IPS-15b (cell line): ENCODE measurements at regions not wholly inside any gene's neighbourhood (a gene's known extent, or its start where the extent isn't known, plus 50 kb on each side); places are given as distances from the start of the nearest gene placed in this dataset.

ENCODE experiments used
- H3K27me3 ChIP-seq: one replicate; pipeline ENCODE4 v1.6.1; 2013; ENCODE audit warnings: low read length; ENCODE audit not compliant: control insufficient read depth, insufficient read depth
- H3K36me3 ChIP-seq: one replicate; pipeline ENCODE4 v1.6.1; 2013; ENCODE audit warnings: low read length; ENCODE audit not compliant: control insufficient read depth, insufficient read depth
- H3K4me1 ChIP-seq: one replicate; pipeline ENCODE4 v1.6.1; 2013; ENCODE audit warnings: mild to moderate bottlenecking, low read length; ENCODE audit not compliant: control insufficient read depth, insufficient read depth
- H3K4me3 ChIP-seq: one replicate; pipeline ENCODE4 v1.5.1; 2013; ENCODE audit warnings: low read depth, low read length
- H3K9ac ChIP-seq: one replicate; pipeline ENCODE4 v1.6.1; 2013; ENCODE audit warnings: low read depth, mild to moderate bottlenecking, low read length
- H3K9me3 ChIP-seq: one replicate; pipeline ENCODE4 v1.6.1; 2013; ENCODE audit warnings: mild to moderate bottlenecking, low read length; ENCODE audit not compliant: control insufficient read depth, insufficient read depth

DNA sequence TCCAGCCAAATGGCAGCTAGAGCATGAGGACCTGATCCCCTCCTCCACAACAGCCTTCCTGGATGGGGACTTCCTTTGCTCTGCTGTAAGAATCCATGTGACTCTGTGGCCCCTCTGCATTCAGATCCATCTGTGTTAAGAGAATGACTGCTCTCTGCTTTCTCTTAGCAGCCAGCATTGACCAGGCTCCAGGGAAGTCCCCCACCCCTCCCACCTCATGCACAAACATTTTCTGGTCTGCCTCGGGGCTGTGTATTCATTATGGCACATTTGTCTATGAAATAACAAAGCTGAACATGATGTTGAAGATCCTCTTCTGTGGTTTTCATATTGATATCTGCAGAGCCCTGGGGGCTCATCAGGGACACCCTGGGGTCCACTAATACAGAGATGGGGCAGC lies 201.7 kb downstream of the NUAK1 start:
- H3K4me3 ChIP-seq = no peak overlapping the region
- H3K36me3 ChIP-seq = no peaks in the 10 kb centered on the region
- no peaks in the 10 kb centered on the region for H3K4me1 ChIP-seq
- H3K9ac ChIP-seq = no peak overlapping the region
- H3K9me3 ChIP-seq = no peaks in the 10 kb centered on the region
- no peaks in the 10 kb centered on the region for H3K27me3 ChIP-seq

- Histone ChIP-seq H3K9ac (no peak overlapping the region), H3K27me3 (no peaks in the 10 kb centered on the region), H3K4me1 (no peaks in the 10 kb centered on the region), H3K36me3 (no peaks in the 10 kb centered on the region), H3K4me3 (no peak overlapping the region), H3K9me3 (no peaks in the 10 kb centered on the region)
Measured at GRCh38 chr12:105939181-105939721, 199.5 kb downstream of the NUAK1 start.

DNA sequence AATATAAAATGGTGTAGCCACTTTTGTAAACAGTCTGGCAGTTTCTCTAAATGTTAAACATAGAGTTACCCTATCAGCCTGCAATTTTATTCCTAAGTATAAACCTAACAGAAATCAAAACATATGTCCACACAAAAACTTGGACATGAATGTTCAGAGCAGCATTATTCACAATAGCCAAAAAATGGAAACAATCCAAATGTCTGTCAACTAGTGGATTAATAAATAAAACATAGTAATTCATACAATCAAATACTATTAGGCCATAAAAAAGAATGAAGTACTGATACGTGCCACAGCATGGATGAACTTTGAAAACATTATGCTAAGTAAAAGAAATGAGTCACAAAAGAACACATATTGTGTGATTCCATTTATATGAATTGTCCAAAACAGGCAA lies 196.5 kb downstream of the NUAK1 start:
- Histone ChIP-seq H3K9me3 (no peaks in the 10 kb centered on the region), H3K4me3 (no peak overlapping the region), H3K9ac (no peak overlapping the region), H3K27me3 (no peaks in the 10 kb centered on the region), H3K4me1 (no peaks in the 10 kb centered on the region), H3K36me3 (no peaks in the 10 kb centered on the region)

DNA sequence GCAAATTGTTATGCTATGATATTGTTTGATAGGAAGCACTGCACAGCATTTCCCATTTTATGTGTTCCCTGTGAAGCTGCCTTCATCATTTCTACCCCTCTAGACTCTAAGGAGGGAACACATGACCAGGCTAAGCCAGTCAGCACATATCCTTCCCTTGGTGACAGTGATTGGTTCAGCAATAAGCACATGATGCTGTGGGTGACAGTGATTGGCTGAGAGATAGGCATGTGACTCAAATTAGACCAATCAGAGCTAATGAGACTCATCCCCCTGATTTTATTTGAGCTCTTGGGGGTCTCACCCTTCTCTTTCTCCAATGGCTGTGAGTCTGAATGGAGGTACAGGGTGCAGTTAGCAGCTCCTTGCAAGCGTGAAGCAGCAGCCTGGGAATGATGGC lies 195.2 kb downstream of the NUAK1 start:
- Histone ChIP-seq H3K9me3 (no peaks in the 10 kb centered on the region), H3K4me3 (no peak overlapping the region), H3K36me3 (no peaks in the 10 kb centered on the region), H3K9ac (no peak overlapping the region), H3K4me1 (no peaks in the 10 kb centered on the region), H3K27me3 (no peaks in the 10 kb centered on the region)

DNA sequence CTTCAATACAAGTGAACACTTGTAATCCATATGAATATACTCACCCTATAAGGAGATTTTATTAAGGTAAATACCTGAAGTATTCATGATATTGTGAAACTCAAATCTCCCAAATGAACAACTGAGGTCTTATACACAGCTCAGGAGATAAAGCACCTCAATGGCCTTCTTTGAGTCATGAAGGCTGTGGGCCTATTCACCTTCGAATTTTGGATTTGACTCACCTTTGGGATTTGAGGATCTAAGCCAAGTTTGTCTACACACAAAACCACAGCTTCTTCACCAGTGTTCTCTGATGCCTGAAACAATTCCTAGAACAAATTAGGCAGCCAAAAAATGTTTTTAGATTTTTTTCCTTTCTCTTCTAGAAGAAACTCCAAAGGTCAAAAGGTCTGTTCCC lies 194.1 kb downstream of the NUAK1 start:
- no peaks in the 10 kb centered on the region for H3K27me3 ChIP-seq
- no peaks in the 10 kb centered on the region for H3K4me1 ChIP-seq
- no peak overlapping the region for H3K4me3 ChIP-seq
- H3K36me3 ChIP-seq = no peaks in the 10 kb centered on the region
- H3K9ac ChIP-seq = no peak overlapping the region
- H3K9me3 ChIP-seq = no peaks in the 10 kb centered on the region

DNA sequence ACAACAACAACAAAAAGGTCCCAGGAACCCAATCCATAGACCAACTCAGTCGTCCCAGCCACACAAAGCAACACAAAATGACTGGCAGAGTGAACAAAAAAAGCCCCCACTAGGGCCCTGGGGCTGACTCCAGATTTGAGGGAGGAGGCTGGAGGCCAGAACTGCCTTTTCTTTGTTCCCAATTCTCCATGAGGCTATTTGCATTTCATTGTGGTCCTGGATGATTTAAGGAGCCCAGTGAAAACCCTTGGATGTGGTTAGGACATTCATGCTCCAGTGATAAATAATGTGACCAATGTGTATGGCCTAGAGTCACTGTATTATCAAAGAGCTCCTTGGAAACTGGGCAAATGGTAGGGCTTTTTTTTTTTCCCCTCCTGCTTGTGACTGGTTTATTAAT lies 192.9 kb downstream of the NUAK1 start:
- Histone ChIP-seq H3K27me3 (no peaks in the 10 kb centered on the region), H3K36me3 (no peaks in the 10 kb centered on the region), H3K4me3 (no peak overlapping the region), H3K9me3 (no peaks in the 10 kb centered on the region), H3K9ac (no peak overlapping the region), H3K4me1 (no peaks in the 10 kb centered on the region)

DNA sequence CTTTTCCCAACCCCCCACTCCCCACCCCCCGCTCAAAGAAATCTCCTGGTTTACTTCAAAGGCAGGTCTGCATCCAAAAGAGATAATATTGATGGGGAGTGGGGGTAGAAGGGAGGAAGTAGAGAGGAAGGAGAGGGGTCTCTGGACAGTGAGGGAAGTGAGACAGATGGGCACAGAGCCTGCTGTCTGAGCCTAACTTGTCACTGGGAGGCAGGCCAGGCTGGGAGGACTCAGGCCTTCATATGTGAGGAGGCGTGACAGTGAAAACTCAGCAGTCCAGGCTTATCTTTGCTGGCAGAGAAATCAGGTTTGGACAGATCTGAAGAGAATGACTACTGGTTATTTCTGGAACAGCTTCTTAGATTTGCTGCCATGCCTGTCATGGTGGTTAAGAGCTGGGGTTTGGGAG lies 192.3 kb downstream of the NUAK1 start:
- no peaks in the 10 kb centered on the region for H3K27me3 ChIP-seq
- no peak overlapping the region for H3K9ac ChIP-seq
- no peaks in the 10 kb centered on the region for H3K9me3 ChIP-seq
- H3K4me3 ChIP-seq = no peak overlapping the region
- H3K36me3 ChIP-seq = no peaks in the 10 kb centered on the region
- H3K4me1 ChIP-seq = no peaks in the 10 kb centered on the region

GRCh38 chr12:105947906-105948305 lies 190.8 kb downstream of the NUAK1 start:
- no peaks in the 10 kb centered on the region for H3K9me3 ChIP-seq
- no peaks in the 10 kb centered on the region for H3K36me3 ChIP-seq
- H3K27me3 ChIP-seq = no peaks in the 10 kb centered on the region
- no peaks in the 10 kb centered on the region for H3K4me1 ChIP-seq
- H3K4me3 ChIP-seq = no peak overlapping the region
- no peak overlapping the region for H3K9ac ChIP-seq

DNA sequence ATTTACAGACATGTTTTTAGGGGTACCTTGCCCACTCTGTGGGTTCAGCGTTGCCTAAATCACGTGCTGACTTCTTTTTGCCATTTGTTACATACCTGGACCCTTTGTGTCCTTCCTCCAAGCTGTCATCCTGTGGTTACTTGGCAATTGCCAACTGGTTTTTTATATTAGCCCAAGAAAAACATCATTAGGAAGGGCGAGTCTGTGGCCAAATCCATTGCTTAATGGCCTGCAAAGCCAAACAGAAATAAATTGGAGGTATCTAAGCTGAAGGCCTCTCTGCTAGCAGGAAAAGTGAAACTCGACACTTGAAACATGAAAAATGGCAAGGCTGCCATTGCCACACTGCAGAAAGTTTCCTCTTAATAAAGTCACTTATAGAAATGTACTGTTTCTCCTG lies 190.4 kb downstream of the NUAK1 start:
- Histone ChIP-seq H3K9ac (no peak overlapping the region), H3K27me3 (no peaks in the 10 kb centered on the region), H3K36me3 (no peaks in the 10 kb centered on the region), H3K4me3 (no peak overlapping the region), H3K4me1 (no peaks in the 10 kb centered on the region), H3K9me3 (no peaks in the 10 kb centered on the region)

DNA sequence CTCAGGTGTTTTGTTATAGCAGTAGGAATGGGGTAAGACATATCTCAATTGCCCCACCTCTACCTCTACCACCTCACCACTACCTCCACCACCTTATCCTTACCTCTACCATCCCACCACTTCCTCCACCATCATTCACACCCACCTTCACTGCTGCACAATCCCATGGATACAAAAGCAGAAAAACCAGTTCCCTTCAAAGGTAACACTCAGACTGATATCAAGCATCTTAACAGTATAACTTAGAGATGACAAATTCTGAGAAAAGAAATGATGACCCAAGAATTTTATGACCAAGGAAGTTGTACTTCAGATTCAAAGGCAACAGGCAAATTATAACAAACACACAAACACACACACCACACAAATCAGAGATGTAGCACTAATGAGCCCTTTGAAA lies 189.4 kb downstream of the NUAK1 start:
- Histone ChIP-seq H3K36me3 (no peaks in the 10 kb centered on the region), H3K27me3 (no peaks in the 10 kb centered on the region), H3K9ac (no peak overlapping the region), H3K4me3 (no peak overlapping the region), H3K9me3 (no peaks in the 10 kb centered on the region), H3K4me1 (no peaks in the 10 kb centered on the region)

- no peaks in the 10 kb centered on the region for H3K36me3 ChIP-seq
- no peaks in the 10 kb centered on the region for H3K9me3 ChIP-seq
- H3K9ac ChIP-seq = no peak overlapping the region
- no peaks in the 10 kb centered on the region for H3K27me3 ChIP-seq
- no peak overlapping the region for H3K4me3 ChIP-seq
- no peaks in the 10 kb centered on the region for H3K4me1 ChIP-seq
Measured at GRCh38 chr12:105951732-105952131, 187.0 kb downstream of the NUAK1 start.

- no peak overlapping the region for H3K9ac ChIP-seq
- no peaks in the 10 kb centered on the region for H3K4me1 ChIP-seq
- H3K36me3 ChIP-seq = no peaks in the 10 kb centered on the region
- H3K27me3 ChIP-seq = no peaks in the 10 kb centered on the region
- no peak overlapping the region for H3K4me3 ChIP-seq
- no peaks in the 10 kb centered on the region for H3K9me3 ChIP-seq
Measured at GRCh38 chr12:105954951-105955931, 183.5 kb downstream of the NUAK1 start.
